Right cardiac atrium (tissue), 5 donors: ENCODE measurements at regions not wholly inside any gene's neighbourhood (a gene's known extent, or its start where the extent isn't known, plus 50 kb on each side); places are given as distances from the start of the nearest gene placed in this dataset.

Experiments
- ATAC-seq, 2 donors: fragments of 200-7000 bp; cut with Tn5 transposase; one replicate each; pipeline versions ENCODE4 v1.8.0 to v1.9.1; 2020; ENCODE audit warnings: moderate library complexity in 2 of 2, mild to moderate bottlenecking in 1 of 2
- DNase-seq, 3 donors: peaks; one replicate each; pipeline ENCODE4 v3.0.0-alpha.2; 2020
- H3K27ac ChIP-seq: one replicate; pipeline ENCODE4 v1.5.1; 2013; ENCODE audit warnings: mild to moderate bottlenecking, low read length, control low read depth, moderate library complexity
- H3K27me3 ChIP-seq: one replicate; pipeline ENCODE4 v1.6.1; 2013; ENCODE audit not compliant: control insufficient read depth, insufficient read depth
- H3K4me1 ChIP-seq: one replicate; pipeline ENCODE4 v1.6.1; 2013; ENCODE audit warnings: low read length; ENCODE audit not compliant: control insufficient read depth, insufficient read depth
- H3K4me3 ChIP-seq: one replicate; pipeline ENCODE4 v1.5.1; 2013; ENCODE audit warnings: low read length, control low read depth
- H3K9me3 ChIP-seq: one replicate; pipeline ENCODE4 v1.6.1; 2013; ENCODE audit warnings: low read length; ENCODE audit not compliant: control insufficient read depth
- WGBS: extraction: QIAGEN DNeasy Blood & Tissue Kit; methylation state at CpG from one replicate; pipeline ENCODE4 v1.1.7; 2013; 5-methylcytosine and 5-hydroxymethylcytosine counted together
- intact Hi-C, 4 donors: fragments of 100-400 bp; cut with DNase I; formaldehyde crosslinking; loops; one replicate each; pipeline versions ENCODE4 v1.11.0 to v1.14.0; 2022 to 2023
- donor health status: healthy with polysubstance abuse.
- donor health status: DM: no; HTN: yes; CAD: no.
- donor health status: DM: no; HTN: no; CAD: no.
- donor health status: DM: no; HTN: yes; CAD: no; lungs with severe emphysema.
- donor health status: DM: yes; HTN: yes; CAD: no.

DNA sequence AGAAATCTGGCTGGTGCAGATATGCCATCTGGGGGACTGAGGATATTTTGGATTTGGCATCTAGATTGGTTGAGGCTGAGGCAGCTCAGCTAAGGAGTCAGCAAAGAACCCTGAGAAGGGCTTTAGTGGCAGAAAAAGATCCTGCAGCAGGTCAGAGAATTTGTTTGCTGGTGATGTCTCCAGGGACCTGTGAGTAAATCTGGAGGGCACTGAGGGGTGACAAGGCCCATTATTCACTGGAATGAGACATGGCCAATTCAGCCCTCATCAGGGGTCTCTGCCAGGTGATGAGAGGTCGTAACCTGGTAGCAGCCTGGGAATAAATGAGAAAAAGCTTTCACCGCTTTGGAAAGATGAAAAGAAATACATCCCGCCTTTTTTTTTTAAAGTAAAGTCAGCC is 118.3 kb upstream of the FBXL4 start:
- DNase-seq (no peak), ATAC-seq (no peak)
- intact Hi-C loops = no loop called here
- Histone ChIP-seq H3K4me1 (no peaks in the 10 kb centered on the region), H3K27me3 (no peaks in the 10 kb centered on the region), H3K4me3 (no peak overlapping the region), H3K9me3 (no peaks in the 10 kb centered on the region), H3K27ac (no peak overlapping the region)
- WGBS = 75% methylated on average over 3 of the region's 3 CpGs

DNA sequence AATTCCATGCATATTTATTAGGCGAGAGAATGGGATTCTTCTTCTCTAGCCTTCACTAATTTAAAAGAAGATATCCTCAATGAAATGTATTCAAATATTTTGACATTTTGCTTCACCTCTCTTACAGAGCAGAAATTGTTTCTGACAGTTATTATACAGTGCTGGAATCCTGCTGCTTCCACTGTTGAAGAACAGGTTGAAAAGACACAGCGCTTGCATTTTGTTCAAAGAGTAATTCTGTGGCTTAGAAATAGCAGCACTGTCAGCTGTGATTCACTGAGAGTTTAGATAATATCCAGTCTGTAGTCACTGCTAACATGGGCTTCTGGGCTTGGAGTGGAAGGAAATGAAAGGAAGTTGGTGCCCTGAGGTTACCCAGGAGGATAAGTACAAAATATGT is 117.1 kb upstream of the FBXL4 start:
- H3K4me3 ChIP-seq = no peak overlapping the region
- DNase-seq (no peak), ATAC-seq (no peak)
- H3K9me3 ChIP-seq = no peaks in the 10 kb centered on the region
- 86% methylated on average over 2 of the region's 2 CpGs for WGBS
- intact Hi-C loops = no loop called here
- H3K27ac ChIP-seq = no peak overlapping the region
- H3K27me3 ChIP-seq = no peaks in the 10 kb centered on the region
- no peaks in the 10 kb centered on the region for H3K4me1 ChIP-seq

GRCh38 chr6:99036672-99037071 is 88.9 kb upstream of the FBXL4 start:
- no peak for DNase-seq
- ATAC-seq = no peak
- Histone ChIP-seq H3K9me3 (no peaks in the 10 kb centered on the region), H3K4me1 (peaks cover 2% of the 10 kb centered on the region), H3K4me3 (no peak overlapping the region), H3K27me3 (no peaks in the 10 kb centered on the region), H3K27ac (no peak overlapping the region)
- intact Hi-C loops = no loop called here
- 88% methylated on average over 6 of the region's 6 CpGs for WGBS

DNA sequence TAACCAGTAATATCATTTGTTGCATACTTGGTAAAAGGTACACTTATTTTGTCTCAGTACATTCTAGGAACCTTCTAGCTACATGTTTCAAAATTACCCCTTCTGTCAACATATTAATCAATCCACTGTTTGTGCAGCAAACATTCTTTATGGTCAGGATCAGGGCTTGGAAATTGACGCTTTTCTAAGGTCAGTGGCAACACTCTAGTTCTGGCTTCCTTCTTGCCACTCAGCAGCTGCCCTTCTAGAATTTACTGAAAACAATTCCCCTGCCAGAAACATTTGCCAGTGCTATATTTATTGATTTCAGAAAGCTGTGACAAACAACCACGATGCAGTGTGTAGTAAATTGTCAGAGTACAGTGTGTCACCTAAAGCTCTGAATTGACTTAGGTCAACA is 84.7 kb upstream of the FBXL4 start:
- DNase-seq (no peak), ATAC-seq (no peak)
- Histone ChIP-seq H3K4me1 (peaks cover 2% of the 10 kb centered on the region), H3K9me3 (no peaks in the 10 kb centered on the region), H3K27ac (no peak overlapping the region), H3K27me3 (no peaks in the 10 kb centered on the region), H3K4me3 (no peak overlapping the region)
- whole genome bisulfite sequencing = 40% methylated on average over 2 of the region's 2 CpGs
- intact Hi-C loops = no loop called here

- Histone ChIP-seq H3K9me3 (no peaks in the 10 kb centered on the region), H3K27ac (no peak overlapping the region), H3K27me3 (no peaks in the 10 kb centered on the region), H3K4me1 (peaks cover 2% of the 10 kb centered on the region), H3K4me3 (no peak overlapping the region)
- WGBS = 64% methylated on average over 4 of the region's 4 CpGs
- DNase-seq (no peak), ATAC-seq (no peak)
- intact Hi-C loops = no loop called here
These were observed 84.2 kb upstream of the FBXL4 start for GRCh38 chr6:99031957-99032356.

GRCh38 chr6:99030915-99031314 is 83.2 kb upstream of the FBXL4 start:
- H3K27ac ChIP-seq = no peak overlapping the region
- ATAC-seq (no peak), DNase-seq (no peak)
- intact Hi-C loops = no loop called here
- no peaks in the 10 kb centered on the region for H3K9me3 ChIP-seq
- 59% methylated on average over 1 of the region's 1 CpG for WGBS
- H3K4me3 ChIP-seq = no peak overlapping the region
- no peaks in the 10 kb centered on the region for H3K27me3 ChIP-seq
- H3K4me1 ChIP-seq = peaks cover 2% of the 10 kb centered on the region

- H3K4me1 ChIP-seq = no peaks in the 10 kb centered on the region
- ATAC-seq (no peak), DNase-seq (no peak)
- H3K27me3 ChIP-seq = no peaks in the 10 kb centered on the region
- H3K9me3 ChIP-seq = no peaks in the 10 kb centered on the region
- 86% methylated on average over 7 of the region's 7 CpGs for WGBS
- no peak overlapping the region for H3K27ac ChIP-seq
- intact Hi-C loops = no loop called here
- no peak overlapping the region for H3K4me3 ChIP-seq
These were observed 78.4 kb upstream of the FBXL4 start for GRCh38 chr6:99026135-99026534.

GRCh38 chr6:99024089-99024488 is 76.3 kb upstream of the FBXL4 start:
- Histone ChIP-seq H3K9me3 (no peaks in the 10 kb centered on the region), H3K27me3 (no peaks in the 10 kb centered on the region), H3K27ac (no peak overlapping the region), H3K4me3 (no peak overlapping the region), H3K4me1 (no peaks in the 10 kb centered on the region)
- WGBS = 93% methylated on average over 3 of the region's 3 CpGs
- intact Hi-C loops = no loop called here
- no peak for DNase-seq
- ATAC-seq = no peak

GRCh38 chr6:99022039-99022609 is 74.4 kb upstream of the FBXL4 start:
- ATAC-seq (no peak), DNase-seq (no peak)
- intact Hi-C loops = no loop called here
- no peaks in the 10 kb centered on the region for H3K27me3 ChIP-seq
- H3K9me3 ChIP-seq = no peaks in the 10 kb centered on the region
- H3K4me1 ChIP-seq = no peaks in the 10 kb centered on the region
- 77% methylated on average over 9 of the region's 9 CpGs for WGBS
- no peak overlapping the region for H3K4me3 ChIP-seq
- no peak overlapping the region for H3K27ac ChIP-seq

DNA sequence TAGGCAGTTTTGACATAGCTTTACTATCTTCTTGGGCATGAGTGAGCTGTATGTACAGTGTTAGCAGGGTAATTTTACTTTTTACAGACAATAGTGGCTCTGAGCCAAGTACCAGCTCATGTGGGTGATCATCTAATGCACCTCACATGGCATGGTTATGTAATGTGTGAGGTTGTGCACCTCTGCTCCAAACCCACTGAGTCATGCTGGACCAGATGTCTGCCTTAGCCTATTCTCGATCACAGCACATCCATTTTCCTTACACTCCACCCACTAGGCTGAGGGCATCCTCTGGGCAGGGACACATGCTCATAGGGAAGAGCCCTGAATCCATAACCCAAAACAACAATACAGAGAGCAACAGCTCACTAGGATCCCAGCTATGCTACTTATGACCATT is 71.6 kb upstream of the FBXL4 start:
- no peaks in the 10 kb centered on the region for H3K4me1 ChIP-seq
- 90% methylated on average over 1 of the region's 1 CpG for WGBS
- H3K9me3 ChIP-seq = no peaks in the 10 kb centered on the region
- H3K27ac ChIP-seq = no peak overlapping the region
- DNase-seq = no peak
- no peak overlapping the region for H3K4me3 ChIP-seq
- intact Hi-C loops = no loop called here
- no peak for ATAC-seq
- H3K27me3 ChIP-seq = no peaks in the 10 kb centered on the region

DNA sequence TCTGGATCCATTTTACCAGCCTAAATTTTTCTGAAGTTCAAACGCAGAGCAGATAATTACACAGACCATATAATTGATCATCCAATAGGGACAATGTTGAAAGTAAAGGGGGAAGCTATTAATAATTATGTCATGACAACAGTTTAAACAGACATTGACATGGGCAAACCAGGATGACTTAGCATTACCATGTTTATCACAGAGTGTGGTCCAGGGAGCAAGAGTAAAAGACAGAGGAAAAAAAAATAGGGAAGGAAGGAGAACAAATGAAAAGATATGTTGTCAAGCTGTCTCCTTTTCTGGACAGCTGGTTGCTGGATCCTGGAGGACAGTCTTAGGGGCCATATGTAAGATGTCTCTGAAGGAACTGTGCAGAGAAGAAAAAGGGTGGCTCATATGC is 69.4 kb upstream of the FBXL4 start:
- intact Hi-C loops = no loop called here
- Histone ChIP-seq H3K9me3 (no peaks in the 10 kb centered on the region), H3K27me3 (no peaks in the 10 kb centered on the region), H3K4me1 (no peaks in the 10 kb centered on the region), H3K4me3 (no peak overlapping the region), H3K27ac (no peak overlapping the region)
- WGBS = 55% methylated on average over 1 of the region's 1 CpG
- ATAC-seq (no peak), DNase-seq (no peak)

- no peaks in the 10 kb centered on the region for H3K9me3 ChIP-seq
- no peak overlapping the region for H3K4me3 ChIP-seq
- no peak for DNase-seq
- H3K4me1 ChIP-seq = no peaks in the 10 kb centered on the region
- no peak overlapping the region for H3K27ac ChIP-seq
- H3K27me3 ChIP-seq = no peaks in the 10 kb centered on the region
- ATAC-seq = no peak
- WGBS = 52% methylated on average over 1 of the region's 1 CpG
- intact Hi-C loops = no loop called here
These were observed 68.6 kb upstream of the FBXL4 start for GRCh38 chr6:99016355-99016754.
